Progenitor cell of endocrine pancreas (in vitro differentiated cells): ENCODE measurements at regions not wholly inside any gene's neighbourhood (a gene's known extent, or its start where the extent isn't known, plus 50 kb on each side); places are given as distances from the start of the nearest gene placed in this dataset.

ENCODE experiments used
- DNase-seq: peaks from one replicate; pipeline ENCODE4 v3.0.0; 2021; ENCODE audit warnings: low spot score; ENCODE audit not compliant: unreplicated experiment
- H3K27ac Mint-ChIP-seq: 2 replicates; pipeline ENCODE4 v1.8.0; 2021; ENCODE audit warnings: mild to moderate bottlenecking, moderate library complexity, mixed read lengths
- H3K27me3 Mint-ChIP-seq: 2 replicates; pipeline ENCODE4 v1.8.0; 2021; ENCODE audit warnings: mixed read lengths
- H3K36me3 Mint-ChIP-seq: 2 replicates; pipeline ENCODE4 v1.8.0; 2022; ENCODE audit warnings: mixed read lengths; ENCODE audit not compliant: insufficient read depth
- H3K4me1 Mint-ChIP-seq: 2 replicates; pipeline ENCODE4 v1.8.0; 2021; ENCODE audit warnings: low read depth, mixed read lengths
- H3K4me3 Mint-ChIP-seq: 2 replicates; pipeline ENCODE4 v1.8.0; 2021; ENCODE audit warnings: low read depth, mild to moderate bottlenecking, moderate library complexity, mixed read lengths
- H3K9me3 Mint-ChIP-seq: 2 replicates; pipeline ENCODE4 v1.8.0; 2021; ENCODE audit warnings: low read depth, mixed read lengths
- TF ChIP-seq, protein P1 (sequence below): fragments of 200-600 bp; sonication (generic); IDR thresholded peaks from one replicate; pipeline ENCODE4 v1.5.0; 2021; ENCODE audit warnings: antibody characterized with exemption, mild to moderate bottlenecking; ENCODE audit not compliant: unreplicated experiment

- no peak for DNase-seq
- H3K4me3 Mint-ChIP-seq = no peak overlapping the region
- H3K36me3 Mint-ChIP-seq = no peaks in the 10 kb centered on the region
- TF ChIP-seq, protein P1, sequence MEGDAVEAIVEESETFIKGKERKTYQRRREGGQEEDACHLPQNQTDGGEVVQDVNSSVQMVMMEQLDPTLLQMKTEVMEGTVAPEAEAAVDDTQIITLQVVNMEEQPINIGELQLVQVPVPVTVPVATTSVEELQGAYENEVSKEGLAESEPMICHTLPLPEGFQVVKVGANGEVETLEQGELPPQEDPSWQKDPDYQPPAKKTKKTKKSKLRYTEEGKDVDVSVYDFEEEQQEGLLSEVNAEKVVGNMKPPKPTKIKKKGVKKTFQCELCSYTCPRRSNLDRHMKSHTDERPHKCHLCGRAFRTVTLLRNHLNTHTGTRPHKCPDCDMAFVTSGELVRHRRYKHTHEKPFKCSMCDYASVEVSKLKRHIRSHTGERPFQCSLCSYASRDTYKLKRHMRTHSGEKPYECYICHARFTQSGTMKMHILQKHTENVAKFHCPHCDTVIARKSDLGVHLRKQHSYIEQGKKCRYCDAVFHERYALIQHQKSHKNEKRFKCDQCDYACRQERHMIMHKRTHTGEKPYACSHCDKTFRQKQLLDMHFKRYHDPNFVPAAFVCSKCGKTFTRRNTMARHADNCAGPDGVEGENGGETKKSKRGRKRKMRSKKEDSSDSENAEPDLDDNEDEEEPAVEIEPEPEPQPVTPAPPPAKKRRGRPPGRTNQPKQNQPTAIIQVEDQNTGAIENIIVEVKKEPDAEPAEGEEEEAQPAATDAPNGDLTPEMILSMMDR = no peak
- no peaks in the 10 kb centered on the region for H3K27me3 Mint-ChIP-seq
- H3K9me3 Mint-ChIP-seq = no peaks in the 10 kb centered on the region
- no peaks in the 10 kb centered on the region for H3K4me1 Mint-ChIP-seq
- no peak overlapping the region for H3K27ac Mint-ChIP-seq
Observed at GRCh38 chr6:92181347-92181746, 1238.0 kb downstream of the EPHA7 start.

GRCh38 chr6:92180090-92180489 lies 1239.3 kb downstream of the EPHA7 start:
- no peak overlapping the region for H3K27ac Mint-ChIP-seq
- no peaks in the 10 kb centered on the region for H3K36me3 Mint-ChIP-seq
- DNase-seq = no peak
- TF ChIP-seq, protein P1 = no peak
- no peaks in the 10 kb centered on the region for H3K27me3 Mint-ChIP-seq
- no peaks in the 10 kb centered on the region for H3K9me3 Mint-ChIP-seq
- no peaks in the 10 kb centered on the region for H3K4me1 Mint-ChIP-seq
- no peak overlapping the region for H3K4me3 Mint-ChIP-seq

GRCh38 chr6:92176666-92177065 lies 1242.7 kb downstream of the EPHA7 start:
- TF ChIP-seq, protein P1 = no peak
- H3K4me1 Mint-ChIP-seq = no peaks in the 10 kb centered on the region
- no peaks in the 10 kb centered on the region for H3K27me3 Mint-ChIP-seq
- no peak overlapping the region for H3K4me3 Mint-ChIP-seq
- DNase-seq = no peak
- H3K36me3 Mint-ChIP-seq = no peaks in the 10 kb centered on the region
- H3K27ac Mint-ChIP-seq = no peak overlapping the region
- no peaks in the 10 kb centered on the region for H3K9me3 Mint-ChIP-seq

DNA sequence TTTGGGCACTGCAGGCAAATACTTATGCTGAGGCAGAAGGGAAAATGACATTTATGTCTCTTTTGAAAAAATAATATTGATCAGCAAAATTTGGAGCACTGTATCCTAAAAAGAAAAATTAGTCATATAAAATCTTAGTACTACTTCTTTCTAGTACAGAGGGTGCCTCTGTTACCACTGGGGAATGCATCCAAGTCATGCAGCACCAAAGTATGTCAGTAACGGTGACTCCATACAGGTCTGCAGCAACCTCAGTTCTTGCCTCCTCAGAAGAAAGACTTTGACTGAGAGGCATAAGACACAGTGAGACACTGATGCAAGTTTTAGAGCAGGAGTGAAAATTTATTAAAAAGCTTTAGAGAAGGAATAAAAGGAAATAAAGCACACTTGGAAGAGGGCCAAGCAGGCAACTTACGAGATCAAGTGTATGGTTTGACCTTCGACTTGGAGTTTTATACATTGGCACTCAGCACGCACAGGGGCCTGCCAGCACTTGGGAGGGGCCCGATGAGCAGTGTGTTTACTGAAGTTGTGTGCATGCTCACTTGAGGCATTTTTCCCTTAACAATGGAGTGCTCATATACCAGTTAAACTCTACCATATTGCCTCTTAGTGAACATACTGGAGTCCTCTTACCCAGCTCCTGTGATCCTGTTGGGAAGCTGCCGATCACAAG lies 1244.8 kb downstream of the EPHA7 start:
- TF ChIP-seq, protein P1 = no peak
- no peak for DNase-seq
- H3K4me3 Mint-ChIP-seq = no peak overlapping the region

DNA sequence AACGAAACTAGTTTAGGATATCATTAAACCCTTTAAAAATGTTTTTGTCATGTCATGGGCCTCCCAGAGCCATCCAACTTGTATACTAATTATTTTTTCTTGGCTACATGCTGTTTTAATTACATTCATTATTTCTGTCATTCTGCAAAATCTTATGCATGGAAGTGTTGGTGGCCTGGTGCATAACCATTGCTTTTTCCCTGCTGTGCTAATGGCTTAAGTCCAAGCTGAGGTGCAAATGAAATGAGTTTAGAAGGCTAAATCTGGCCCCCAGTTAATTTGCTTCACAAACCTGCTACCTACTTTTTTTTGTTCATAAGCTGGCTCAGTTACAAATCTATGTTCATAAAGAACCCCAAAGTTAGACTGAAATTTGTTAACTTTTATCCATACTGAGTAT lies 1249.9 kb downstream of the EPHA7 start:
- Mint-ChIP-seq H3K9me3 (peaks cover 6% of the 10 kb centered on the region), H3K27me3 (no peaks in the 10 kb centered on the region), H3K36me3 (no peaks in the 10 kb centered on the region), H3K4me1 (no peaks in the 10 kb centered on the region), H3K27ac (no peak overlapping the region), H3K4me3 (no peak overlapping the region)
- TF ChIP-seq, protein P1 = no peak
- no peak for DNase-seq

More for the DNA sequence above, 1244.8 kb downstream of the EPHA7 start:
- Mint-ChIP-seq H3K27me3 (no peaks in the 10 kb centered on the region), H3K27ac (no peak overlapping the region), H3K4me1 (no peaks in the 10 kb centered on the region), H3K36me3 (no peaks in the 10 kb centered on the region), H3K9me3 (no peaks in the 10 kb centered on the region)
